NCI-H82 treated with DMSO at 0.1 percent for 48 hours (cell line): ENCODE measurements at regions not wholly inside any gene's neighbourhood (a gene's known extent, or its start where the extent isn't known, plus 50 kb on each side); places are given as distances from the start of the nearest gene placed in this dataset.
"Not testable (repeated sequence)": the region's sequence is repeated elsewhere in the genome, so short reads cannot be mapped to it uniquely, and the experiment has no call there.

ENCODE experiments used
- DNase-seq: peaks from one replicate; lab custom pipeline; 2025; ENCODE audit not compliant: unreplicated experiment; lab: John Stamatoyannopoulos, UW

DNA sequence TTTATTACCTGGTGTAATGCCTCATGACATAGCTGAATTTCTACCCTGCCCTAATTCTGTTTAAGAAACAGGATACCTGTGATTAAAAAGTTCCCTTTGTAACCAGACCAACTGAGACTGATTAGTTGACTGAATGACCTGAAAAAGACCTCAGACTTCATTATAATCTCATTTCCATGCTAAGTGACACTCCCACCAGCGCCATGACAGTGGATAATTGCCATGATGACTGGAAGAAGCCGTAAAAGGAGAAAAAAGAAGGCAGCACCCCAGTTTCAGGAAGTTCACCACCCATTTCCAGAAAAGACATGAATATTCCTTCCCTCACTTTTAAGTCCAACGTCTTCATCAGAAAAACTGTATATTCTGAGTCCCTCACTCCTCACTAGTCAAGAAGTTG, 125.6 kb upstream of the HS3ST4 start:
- no peak for DNase-seq

DNA sequence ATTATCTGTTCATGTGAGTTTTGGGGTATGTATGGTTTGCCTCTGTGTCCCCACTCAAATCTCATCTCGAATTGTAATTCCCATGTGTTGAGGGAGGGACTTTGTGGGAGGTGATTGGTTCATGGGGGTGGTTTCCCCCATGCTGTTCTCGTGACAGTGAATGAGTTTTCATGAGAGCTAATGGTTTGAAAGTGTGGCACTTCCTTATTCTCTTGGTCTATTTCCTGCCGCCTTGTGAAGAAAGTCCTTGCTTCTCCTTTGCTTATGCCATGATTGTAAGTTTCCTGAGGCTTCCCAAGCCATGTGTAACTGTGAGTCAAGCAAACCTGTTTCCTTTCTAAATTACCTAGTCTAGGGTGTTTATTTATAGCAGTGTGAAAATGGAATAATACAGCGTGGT, 128.1 kb upstream of the HS3ST4 start:
- DNase-seq: no peak

DNA sequence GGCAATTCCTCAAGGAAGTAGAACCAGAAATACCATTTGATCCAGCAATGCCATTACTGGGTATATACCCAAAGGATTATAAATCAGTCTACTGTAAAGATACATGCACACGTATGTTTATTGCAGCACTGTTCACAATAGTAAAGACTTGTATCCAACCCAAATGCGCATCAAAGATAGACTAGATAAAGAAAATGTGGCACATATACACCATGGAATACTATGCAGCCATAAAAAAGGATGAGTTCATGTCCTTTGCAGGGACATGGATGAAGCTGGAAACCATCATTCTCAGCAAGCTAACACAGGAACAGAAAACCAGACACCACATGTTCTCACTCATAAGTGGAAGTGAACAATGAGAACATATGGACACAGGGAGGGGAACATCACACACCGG, 130.0 kb upstream of the HS3ST4 start:
- not testable (repeated sequence) for DNase-seq

DNA sequence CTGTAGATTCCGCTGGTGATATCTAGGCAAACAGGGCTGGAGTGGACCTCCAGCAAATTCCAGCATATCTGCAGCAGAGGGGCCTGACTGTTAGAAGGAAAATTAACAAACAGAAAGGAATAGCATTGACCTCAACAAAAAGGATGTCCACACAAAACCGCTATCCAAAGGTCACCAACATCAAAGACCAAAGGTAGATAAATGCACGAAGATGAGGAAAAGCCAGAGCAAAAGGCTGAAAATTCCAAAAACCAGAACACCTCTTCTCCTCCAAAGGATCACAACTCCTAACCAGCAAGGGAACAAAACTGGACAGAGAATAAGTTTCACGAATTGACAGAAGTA, 134.8 kb upstream of the HS3ST4 start:
- DNase-seq: not testable (repeated sequence)

DNA sequence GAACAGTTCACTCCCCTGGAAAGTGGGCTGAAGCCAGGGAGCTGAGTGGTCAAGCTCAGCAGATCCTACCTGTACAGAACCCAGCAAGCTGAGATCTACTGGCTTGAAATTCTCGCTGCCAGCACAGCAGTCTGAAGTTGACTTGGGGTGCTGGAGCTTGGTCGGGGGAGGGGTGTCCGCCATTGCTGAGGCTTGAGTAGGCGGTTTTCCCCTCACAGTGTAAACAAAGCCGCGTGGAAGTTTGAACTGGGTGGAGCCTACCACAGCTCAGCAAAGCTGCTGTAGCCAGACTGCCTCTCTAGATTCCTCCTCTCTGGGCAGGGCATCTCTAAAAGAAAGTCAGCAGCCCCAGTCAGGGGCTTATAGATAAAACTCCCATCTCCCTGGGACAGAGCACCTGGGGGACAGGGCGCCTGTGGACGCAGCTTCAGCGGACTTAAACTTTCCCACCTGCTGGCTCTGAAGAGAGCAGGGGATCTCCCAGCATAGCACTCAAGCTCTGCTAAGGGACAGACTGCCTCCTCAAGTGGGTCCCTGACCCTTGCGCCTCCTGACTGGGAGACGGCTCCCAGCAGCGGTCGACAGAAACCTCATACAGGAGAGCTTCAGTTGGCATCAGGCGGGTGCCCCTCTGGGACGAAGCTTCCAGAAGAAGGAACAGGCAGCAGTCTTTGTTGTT, 135.3 kb upstream of the HS3ST4 start:
- not testable (repeated sequence) for DNase-seq

DNA sequence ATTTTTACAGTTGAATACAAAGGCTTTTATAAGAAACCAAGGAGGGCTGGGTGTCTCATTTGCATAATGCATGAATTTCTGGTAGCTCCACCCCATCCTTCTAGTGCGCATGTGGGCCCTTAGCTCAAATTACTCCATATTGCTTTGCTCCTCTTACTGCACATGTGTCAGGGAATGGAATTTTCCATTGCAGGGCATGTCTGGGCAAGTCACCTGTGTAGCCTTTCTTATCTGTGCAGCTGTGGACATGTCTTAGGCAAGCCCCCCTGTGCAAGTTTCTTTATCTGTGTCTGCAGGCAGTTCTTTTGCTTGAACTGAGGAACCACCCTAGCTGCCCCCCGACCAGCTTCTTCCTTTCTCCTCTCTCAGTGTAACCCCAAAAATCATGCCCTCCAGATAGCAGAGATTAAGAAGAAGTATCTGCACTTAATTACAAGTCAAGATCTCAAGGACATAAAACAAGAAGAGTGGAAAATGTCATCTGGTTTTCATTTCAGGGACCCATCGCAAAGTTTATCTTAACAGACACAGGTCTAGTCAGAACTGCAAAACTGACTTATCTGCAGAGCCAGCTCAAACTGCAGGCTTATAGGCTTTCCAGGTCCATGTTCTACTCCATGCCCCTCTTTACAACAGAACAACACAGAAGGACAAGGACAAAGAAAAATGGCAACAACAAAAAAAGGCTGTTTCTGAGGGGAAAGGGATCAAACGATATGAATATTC, 137.9 kb upstream of the HS3ST4 start:
- DNase-seq: no peak

DNA sequence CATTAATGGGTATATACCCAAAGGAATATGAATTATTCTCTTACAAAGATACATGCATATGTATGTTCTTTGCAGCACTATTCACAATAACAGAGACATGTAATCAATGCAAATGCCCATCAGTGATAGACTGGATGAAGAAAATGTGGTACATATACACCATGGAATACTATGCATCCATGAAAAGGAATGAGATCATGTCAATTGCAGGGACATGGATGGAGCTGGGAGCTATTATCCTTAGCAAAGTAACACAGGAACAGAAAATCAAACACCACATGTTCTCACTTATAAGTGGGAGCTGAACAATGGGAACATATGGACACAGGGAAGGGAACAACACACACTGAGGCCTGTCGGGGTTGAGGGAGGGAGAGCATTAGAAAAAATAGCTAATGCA, 141.1 kb upstream of the HS3ST4 start:
- no peak for DNase-seq

DNA sequence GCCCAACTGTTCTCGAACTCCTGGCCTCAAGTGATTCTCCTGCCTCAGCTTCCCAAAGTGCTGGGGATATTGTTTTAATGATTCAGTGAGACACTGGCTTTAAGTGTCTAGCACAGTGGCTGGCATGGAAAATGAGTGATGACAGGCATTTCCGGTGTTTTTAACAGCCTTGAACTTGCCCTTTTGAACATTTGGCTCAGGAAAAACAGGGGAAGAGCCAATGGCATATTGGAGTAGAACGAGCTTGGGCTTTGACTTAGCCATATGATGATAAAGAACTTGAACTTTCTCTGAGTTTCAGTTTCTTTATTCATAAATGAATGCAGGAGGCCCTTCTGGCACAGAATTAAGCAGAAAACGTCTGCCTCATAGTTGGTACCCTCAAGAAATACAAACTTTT, 145.0 kb upstream of the HS3ST4 start:
- DNase-seq: no peak

DNA sequence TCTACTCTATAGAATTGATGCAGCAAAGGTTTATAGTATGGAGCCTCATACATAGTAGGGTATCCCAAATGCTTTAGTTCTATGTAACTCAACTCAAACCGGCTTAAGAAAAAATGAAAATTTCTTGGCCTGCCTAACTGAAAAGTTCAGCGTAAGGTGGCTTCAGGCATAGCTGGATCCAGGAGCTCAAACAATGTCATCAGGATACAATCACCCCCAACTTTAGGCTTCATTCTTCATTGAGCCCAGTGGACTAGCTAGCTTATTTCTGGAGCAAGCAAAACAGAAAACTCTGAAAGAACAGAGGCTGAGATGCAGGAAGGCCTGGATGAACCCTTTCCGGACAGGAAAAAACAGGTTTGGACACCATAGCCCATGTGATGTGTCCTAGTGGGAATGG, 147.5 kb upstream of the HS3ST4 start:
- DNase-seq: no peak

DNA sequence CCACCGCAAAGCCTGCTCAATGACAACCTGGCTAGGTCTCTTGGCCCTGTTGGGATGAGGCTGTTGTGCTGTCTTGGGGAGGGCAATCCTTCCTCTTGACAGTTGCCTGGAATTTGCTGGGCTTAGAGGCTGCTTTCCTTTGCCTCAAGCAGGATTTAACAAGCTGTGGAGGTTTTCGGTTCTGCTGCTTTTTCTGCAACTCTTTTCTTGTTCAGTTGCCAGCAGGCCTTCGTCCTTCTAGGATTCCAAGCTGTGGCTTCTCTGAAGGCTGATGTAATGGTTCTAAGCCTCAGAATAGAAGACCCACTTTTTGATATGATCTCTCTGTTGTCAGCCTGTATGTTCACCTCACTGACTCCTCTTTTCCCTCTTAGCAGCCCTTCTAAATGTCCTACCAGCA, 149.5 kb upstream of the HS3ST4 start:
- DNase-seq: no peak

DNA sequence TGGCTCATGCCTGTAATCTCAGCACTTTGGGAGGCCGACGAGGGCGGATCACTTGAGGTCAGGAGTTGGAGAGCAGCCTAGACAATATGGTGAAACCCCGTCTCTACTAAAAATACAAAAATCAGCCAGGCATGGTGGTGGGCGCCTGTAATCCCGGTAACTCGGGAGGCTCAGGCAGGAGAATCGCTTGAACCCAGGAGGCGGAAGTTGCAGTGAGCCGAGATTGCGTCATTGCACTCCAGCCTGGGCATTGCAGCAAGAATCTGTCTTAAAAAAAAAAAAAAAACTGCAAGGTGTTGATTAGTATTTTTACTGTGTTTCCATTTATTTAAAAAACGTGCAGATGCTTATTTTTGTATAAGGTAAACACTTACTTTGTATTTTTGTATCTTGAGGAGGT, 152.0 kb upstream of the HS3ST4 start:
- DNase-seq: not testable (repeated sequence)

DNA sequence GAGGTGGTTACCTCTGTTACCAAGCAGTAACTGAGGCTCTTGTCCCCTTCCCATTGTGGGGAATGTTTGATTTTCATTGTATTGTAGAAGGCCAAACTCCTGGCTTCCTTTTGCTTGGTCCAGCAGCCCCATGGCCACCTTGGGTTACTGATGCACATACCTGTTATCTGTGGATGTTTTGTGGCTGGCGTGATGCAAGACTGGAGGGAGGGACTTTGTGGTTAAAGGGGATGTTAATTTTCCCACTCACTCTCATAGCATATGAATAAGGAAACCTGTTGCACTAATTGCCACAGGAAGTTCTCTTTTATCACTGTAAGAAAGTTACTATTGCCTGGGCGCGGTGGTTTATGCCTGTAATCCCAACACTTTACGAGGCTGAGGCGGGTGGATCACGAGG, 168.6 kb upstream of the HS3ST4 start:
- no peak for DNase-seq

DNA sequence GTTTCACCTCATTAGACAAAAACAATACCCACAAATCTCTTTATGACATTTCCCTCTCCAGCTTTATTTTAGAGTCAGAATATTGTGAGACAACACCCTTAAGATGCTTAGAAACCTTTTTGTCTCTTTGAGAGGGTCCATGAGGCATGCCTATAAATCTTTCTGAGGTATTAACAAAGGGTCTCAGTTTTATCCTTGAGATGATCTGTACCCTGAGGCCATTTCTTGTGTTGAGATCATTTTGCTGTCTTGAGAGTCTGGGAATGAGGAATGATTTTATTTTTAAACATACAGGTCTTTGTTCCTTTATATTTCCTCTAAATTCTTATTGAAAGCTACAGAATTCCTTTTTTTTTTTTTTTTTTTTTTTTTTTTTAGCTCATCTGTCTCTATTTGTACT, 179.7 kb upstream of the HS3ST4 start:
- no peak for DNase-seq

DNA sequence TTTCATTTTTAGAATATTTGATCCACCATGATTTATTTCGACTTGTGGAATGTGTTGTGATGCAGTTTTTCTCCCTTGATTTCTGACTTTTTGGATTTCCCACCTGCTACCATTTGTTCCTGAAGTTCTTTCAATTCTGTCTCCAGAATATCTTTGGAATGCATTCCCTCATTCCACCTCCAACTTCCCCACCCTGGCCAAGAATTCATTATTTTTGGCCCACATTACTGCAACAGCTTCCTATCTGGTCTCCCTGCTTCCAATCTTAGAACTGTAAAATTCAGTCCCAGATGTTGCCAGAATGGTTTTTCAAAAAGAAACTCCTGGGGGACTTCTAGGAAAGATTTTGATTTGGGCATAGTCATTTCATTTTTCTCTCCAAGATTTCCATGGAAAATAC, 182.3 kb upstream of the HS3ST4 start:
- DNase-seq: no peak

DNA sequence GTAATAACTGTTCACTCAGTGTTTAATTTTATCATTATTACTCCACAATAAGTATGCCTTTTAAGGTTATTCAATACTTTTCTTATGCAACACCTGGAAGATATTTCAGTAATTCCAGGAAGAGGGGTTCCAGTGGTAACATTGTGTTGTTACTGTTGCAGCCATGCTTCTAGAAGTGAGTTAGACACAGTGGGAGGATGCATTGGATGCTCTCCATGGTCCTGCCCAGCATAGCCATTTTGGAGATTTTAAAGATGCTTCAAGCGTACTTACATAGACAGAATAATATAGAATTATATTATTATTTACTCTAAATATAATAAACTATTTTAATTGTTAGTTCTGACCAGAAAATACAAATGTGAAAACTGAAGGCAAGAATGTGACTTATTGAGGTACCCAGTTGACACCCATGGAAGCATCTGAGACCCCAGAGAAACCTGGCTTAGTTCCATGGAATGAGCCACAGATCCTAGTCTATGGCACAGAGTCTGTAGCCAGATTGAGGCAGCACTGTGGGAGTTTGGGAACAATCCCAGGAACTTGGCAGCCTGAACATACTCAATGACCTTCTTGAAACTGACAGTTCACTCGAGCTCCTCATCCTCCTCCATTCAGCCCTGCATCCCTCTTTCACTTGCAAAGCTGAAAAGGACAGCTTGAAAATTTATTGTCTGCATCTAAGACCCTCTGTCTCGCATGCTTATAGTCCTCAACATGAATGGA, 190.1 kb upstream of the HS3ST4 start:
- no peak for DNase-seq

DNA sequence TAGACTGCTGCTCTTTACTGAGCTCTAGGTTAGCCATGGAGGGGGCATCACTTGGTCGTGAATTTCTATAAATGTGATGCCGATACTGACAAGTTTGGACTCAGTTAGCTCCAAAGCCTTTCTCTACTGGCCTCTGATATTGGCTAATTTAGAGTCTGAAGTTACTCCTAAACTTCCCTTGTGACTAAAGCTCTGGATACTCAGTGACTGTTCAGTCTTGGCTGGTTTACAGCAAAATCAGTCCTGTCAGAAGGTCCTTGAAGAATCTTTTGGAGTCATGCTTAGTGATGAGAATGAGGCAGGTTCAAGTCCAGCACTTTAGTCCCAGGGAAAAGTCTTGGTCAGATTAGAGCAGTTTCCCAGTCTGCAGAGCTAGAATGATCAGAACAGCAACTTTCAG, 197.5 kb upstream of the HS3ST4 start:
- no peak for DNase-seq

DNA sequence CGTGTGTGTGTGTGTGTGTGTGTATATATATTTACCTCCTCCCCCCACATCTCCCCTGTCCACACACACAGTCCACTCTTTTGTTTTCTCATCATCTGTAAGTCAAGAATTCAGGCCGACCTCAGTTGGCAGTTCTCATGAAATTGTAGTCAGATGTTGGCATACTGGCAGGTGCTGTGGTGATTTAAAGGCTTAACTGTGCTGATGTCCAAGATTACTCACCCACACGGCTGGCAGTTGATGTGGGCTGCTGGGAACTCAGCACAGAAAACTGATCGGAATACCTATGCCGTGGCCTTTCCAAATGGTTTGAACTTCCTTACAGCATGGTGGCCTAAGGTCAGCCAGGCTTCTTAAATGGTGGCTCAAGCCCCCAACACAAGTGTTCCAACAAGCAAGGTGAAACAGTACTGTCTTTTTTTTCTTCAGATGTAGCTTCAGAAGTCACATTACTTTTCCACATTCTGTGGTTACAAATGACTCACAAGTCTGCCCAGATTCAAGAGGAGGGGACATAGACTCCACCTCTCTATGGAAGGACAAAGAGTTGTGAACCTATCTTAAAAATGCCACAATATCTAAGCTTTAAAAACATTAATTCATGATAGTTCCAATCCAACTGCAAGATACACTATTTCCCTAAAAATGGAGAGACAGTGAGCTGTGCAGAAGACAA, 198.5 kb upstream of the HS3ST4 start:
- DNase-seq: no peak

DNA sequence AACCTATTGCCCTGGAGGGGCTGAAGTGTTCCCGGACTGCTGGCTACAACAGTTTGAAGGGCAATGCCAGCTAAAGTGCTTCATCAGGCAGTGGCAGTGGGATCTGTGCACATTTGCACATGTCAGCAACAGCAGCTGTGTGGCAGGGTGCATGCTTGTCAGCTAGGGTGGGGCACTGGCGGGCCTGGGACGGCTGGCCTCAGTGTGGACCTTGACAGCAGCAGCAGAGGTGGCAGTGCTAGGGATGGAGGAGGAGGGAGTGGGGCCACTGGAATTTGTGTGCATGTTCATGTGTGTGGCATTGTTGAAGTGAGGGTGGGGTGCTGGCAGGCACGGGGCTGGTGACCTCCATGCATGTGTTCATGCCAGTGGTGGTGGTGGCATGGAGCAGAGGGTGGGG, 203.3 kb upstream of the HS3ST4 start:
- no peak for DNase-seq

DNA sequence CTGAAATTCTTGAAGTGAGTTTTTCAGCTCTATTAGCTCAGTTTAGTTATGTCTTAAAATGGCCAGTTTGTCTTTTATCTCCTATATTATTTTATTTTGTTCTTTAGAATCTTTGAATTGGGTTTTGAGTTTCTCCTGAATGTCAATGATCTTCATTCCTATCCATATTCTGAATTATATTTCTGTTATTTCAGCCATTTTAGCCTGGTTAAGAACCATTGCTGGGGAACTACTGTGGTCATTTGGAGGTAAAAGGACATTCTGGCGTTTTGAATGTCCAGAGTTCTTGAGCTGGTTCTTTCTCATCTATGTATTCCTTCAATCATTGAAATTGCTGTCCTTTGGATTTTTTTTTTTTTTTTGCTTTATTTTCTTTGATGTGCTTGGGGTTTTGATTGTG, 203.9 kb upstream of the HS3ST4 start:
- DNase-seq: no peak

DNA sequence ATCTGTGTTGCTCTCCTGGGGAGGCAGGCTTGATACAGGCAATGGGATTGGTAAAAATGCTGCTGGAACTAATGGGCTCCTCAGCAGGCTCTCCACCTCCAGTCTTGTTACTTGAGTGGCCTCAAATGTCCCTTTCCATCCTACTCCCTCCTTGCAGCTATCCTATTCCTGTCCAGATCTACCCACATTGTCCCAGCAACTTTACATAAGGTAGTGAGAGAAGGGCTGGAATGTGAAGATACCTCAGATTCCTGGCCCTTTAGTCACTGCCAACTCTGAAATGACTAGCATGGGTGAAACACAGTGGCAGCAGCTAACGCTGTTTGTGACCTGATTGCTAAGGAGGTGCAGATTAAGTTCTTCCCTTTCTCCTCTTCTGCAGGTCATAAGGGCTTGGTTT, 210.1 kb upstream of the HS3ST4 start:
- no peak for DNase-seq

DNA sequence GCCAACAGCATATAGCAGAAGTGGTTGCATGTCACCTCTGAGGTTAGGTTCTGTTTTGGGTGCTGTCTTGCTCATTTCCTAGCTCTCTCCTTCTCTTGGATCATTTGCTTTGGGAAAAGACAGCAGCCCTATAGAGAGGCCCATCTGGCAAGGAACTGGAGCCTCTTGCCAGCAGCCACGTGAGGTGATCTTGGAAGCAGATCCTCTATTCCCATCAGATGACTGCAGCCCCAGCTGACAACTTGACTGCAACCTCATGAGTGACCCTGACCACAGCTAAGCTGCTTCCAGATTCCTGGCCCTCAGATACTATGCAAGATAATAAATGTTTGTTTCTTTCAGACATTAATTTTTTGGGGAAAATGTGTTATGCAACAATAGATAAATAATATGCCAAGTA, 213.3 kb upstream of the HS3ST4 start:
- DNase-seq: no peak

DNA sequence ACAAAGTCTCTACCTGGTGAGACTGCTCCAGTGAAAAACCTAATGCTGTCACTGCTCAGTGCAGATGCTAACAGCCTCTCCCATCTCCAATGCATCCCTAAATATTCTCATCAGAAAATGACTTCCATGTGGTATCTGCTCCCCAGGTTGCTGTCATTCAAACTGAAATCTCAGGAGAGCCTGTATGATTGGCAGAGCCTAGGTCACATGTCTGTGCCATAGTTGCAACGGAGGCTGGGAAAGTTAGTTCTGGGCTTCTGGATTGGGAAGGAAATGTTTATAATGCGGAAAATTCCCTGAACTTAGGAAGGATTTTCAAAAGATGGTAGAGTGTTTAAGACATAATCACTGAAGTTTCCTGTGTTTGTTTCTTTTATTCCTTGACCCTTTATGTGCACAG, 206.4 kb upstream of the ZKSCAN2 start:
- no peak for DNase-seq
